ENCODE measurements at regions not wholly inside any gene's neighbourhood (a gene's known extent, or its start where the extent isn't known, plus 50 kb on each side); places are given as distances from the start of the nearest gene placed in this dataset.

DNA sequence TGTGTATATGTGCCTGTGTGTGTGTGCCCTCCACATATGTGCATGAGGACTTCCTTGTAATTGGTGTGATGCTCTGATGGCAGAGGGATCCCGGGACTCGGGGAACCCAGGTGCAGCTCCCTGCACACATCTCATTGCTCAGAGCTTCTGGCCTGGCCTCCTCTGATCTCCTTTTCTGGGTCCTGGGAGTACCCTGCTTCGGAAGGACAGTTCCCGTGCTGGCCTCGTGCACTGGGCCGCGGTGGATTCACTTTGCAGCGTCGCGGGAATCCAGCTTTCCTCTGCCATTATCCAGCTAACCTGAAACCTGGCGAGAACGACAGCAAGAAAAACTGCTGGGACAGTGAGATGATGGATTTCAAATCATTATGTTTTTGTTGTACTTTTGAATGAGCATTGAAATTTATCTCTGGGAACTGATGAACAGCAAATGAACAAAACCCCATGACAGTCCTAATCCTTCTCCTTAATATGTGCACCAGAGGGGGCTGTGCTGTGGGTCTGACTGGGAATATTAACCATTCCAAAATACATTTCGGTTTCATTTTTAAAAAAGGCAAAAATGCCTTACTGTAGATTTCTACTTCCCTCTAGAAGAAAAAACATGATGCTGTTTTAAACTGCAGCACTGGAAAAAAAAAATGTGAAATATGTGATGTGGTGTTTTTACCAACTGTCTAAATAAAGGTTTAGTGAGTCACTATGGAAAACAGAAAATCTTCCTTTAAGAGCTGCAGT lies 78.2 kb downstream of the PTGR3 start:
- no peak for DNase-seq (ENCODE audit: low read depth)
- TF ChIP-seq, protein P1, sequence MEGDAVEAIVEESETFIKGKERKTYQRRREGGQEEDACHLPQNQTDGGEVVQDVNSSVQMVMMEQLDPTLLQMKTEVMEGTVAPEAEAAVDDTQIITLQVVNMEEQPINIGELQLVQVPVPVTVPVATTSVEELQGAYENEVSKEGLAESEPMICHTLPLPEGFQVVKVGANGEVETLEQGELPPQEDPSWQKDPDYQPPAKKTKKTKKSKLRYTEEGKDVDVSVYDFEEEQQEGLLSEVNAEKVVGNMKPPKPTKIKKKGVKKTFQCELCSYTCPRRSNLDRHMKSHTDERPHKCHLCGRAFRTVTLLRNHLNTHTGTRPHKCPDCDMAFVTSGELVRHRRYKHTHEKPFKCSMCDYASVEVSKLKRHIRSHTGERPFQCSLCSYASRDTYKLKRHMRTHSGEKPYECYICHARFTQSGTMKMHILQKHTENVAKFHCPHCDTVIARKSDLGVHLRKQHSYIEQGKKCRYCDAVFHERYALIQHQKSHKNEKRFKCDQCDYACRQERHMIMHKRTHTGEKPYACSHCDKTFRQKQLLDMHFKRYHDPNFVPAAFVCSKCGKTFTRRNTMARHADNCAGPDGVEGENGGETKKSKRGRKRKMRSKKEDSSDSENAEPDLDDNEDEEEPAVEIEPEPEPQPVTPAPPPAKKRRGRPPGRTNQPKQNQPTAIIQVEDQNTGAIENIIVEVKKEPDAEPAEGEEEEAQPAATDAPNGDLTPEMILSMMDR (conservative IDR thresholded peaks at IDR 0.05; ENCODE audit: low read length): peak; percentile 38

DNA sequence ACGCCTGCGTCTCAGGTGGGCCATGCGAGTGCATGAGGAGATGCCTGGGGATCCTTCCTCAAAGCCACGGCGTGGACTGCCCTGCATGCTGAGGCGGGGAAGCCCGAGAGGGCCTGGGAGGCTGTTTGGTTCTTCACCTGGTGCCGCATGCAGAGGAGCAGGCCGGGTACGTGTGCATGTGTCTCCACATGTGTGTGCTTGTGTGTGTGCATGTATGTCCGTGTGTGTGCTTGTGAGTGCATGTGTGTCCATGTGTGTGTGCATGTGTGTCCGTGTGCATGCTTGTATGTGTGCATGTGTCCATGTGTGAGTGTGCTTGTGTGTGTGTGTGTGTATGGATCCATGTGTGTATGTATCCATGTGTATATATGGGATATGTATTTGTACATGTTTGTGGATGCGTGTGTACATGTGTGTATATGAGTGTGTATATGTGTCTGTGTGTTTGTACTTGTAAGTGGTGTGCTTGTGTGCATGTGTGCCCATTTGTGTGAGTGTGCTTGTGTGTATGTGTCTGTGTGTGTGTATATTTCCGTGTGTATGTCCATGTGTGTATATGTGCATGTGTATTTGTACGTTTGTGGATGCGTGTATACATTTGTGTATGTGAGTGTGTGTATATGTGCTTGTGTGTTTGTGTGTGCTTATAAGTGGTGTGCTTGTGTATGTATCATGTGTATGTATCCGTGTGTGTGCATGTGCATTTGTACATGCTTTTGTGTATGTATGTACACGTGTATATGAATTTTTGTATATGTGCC lies 79.0 kb downstream of the PTGR3 start:
- H3K4me3 ChIP-seq (ENCODE audit: low read length): no peak overlapping the region
- no peak for DNase-seq (ENCODE audit: low read depth)
- TF ChIP-seq, protein P1 (conservative IDR thresholded peaks at IDR 0.05; ENCODE audit: low read length): no peak

More for the DNA sequence above, 78.2 kb downstream of the PTGR3 start:
- H3K4me3 ChIP-seq (ENCODE audit: low read length): no peak overlapping the region; the same call in 1 of the 2 replicates

DNA sequence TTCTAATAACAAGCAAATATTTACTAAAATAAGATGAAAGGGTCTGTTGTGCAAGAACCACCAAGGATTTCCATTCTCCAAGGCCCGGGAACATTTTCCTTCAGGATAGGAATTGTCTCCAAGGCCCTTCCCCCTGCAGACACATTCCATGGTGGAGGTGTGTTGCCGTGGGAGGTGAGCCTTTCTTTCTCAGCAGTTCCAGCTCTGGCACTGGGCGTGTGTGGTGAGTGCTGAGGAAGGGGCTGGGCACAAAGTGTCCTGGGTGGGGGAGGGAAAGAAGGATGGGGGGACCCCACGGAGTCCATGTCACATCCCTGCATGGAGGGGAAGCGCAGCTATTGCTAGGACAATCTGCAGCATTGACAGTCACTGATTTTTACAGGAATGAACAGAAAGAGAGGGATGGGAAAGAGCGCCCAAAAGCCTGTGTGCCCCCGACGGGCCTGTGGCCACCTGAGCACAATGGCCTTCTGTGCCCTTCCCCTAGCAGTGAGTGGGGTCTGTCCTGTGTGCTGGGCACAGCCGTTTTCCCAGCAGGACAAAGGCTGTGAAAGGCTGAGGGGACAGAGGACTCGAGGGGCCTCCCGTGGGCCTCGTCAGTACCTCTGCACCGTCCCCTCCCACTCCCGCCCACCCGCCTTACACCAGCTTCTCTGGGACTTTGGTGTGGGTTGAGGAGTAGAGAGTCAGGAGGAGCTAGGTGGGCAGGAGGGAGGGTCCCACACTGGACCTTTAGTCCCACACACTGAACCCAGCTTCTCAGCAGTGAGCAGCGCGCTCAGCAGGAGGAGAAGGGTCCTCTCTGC lies 79.8 kb downstream of the PTGR3 start:
- TF ChIP-seq, protein P1 (conservative IDR thresholded peaks at IDR 0.05; ENCODE audit: low read length): no peak
- no peak for DNase-seq (ENCODE audit: low read depth)
- no peak overlapping the region for H3K4me3 ChIP-seq (ENCODE audit: low read length)

DNA sequence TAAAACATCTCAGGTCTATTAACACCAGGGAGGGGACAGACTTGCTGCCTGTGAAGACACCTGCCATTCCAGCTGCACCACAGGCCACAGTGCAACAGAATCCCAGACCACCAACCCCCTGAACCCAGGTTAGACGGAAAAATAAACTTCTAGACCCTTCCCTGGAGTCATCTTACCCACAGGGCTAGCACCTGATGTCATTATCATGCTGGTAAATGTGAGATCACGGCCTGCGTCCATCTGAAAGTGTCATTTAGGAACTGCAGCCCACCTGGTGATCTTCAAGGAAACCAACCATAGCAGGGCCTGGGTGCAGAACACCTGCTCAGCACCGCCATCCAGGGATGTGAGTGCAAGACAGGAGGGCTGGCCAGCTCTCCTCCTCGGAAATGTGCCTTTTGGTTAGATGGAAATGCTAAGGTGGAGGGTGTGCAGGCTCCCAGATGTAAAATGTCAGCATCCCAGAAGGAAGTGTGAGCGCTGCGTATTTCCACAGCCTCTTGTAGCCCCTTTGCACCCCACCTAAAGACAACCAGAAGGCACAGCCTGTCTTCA lies 80.8 kb downstream of the PTGR3 start:
- H3K4me3 ChIP-seq (ENCODE audit: low read length): no peak overlapping the region
- TF ChIP-seq, protein P1 (conservative IDR thresholded peaks at IDR 0.05; ENCODE audit: low read length): no peak
- DNase-seq (ENCODE audit: low read depth): no peak

DNA sequence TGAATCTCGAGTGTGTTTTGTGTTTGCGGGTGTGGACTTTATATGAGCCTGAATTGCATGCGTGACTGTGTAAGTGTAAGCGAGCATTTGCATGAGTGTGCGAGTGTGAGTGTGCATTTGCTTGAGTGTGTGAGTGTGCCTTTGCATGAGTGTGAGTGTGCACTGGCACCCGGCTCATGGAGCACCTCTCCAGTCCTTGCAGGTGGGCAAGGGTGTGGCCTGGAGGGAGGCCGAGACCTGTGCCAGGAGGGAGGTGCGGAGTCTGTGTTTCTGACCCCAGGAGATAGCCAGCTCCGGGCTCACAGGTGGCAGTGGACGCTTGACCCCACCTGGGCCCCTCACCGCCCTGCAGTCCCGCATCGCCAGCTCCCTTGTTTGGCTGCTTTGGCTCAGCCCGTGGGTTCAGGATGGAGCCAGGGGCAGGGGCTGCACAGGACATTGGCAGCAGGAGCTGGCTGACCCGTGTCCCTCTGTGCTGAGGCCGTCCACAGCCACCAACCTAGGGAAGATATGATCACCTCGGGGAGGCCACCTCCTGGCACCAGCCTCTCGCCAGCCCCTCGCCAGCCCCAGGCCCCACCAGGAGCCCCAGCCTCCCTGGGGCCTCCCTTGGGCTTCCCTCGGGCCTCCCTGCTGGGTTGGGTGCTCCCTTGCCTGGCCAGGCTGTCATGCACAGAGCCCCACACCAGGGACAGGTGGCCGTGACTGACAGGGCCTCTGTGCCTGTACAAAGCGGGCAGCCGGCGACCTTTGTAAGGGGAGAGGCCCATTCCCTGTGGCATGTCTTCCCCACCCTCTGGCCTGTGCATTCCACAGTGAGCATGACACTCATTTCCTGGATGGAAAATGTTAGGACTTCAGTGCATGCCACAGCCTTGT lies 81.6 kb downstream of the PTGR3 start:
- no peak for DNase-seq (ENCODE audit: low read depth)
- TF ChIP-seq, protein P1 (conservative IDR thresholded peaks at IDR 0.05; ENCODE audit: low read length): no peak
- no peak overlapping the region for H3K4me3 ChIP-seq (ENCODE audit: low read length)
